Mesothelial cell of epicardium (in vitro differentiated cells): ENCODE measurements at regions not wholly inside any gene's neighbourhood (a gene's known extent, or its start where the extent isn't known, plus 50 kb on each side); places are given as distances from the start of the nearest gene placed in this dataset.

Source experiments
- DNase-seq, 2 experiments: peaks; one replicate each; pipeline ENCODE4 v3.0.0; 2021; ENCODE audit warnings: low spot score in 2 of 2; ENCODE audit not compliant: unreplicated experiment in 2 of 2
- H3K27ac Mint-ChIP-seq: 2 replicates; pipeline ENCODE4 v1.8.0; 2021; ENCODE audit warnings: mixed read lengths
- H3K27me3 Mint-ChIP-seq: 2 replicates; pipeline ENCODE4 v1.8.0; 2021; ENCODE audit warnings: low read depth, mixed read lengths
- H3K36me3 Mint-ChIP-seq: 2 replicates; pipeline ENCODE4 v1.8.0; 2021; ENCODE audit warnings: mixed read lengths
- H3K4me1 Mint-ChIP-seq: 2 replicates; pipeline ENCODE4 v1.8.0; 2021; ENCODE audit warnings: mixed read lengths
- H3K4me3 Mint-ChIP-seq: 2 replicates; pipeline ENCODE4 v1.8.0; 2021; ENCODE audit warnings: mild to moderate bottlenecking, moderate library complexity, mixed read lengths
- H3K9me3 Mint-ChIP-seq: 2 replicates; pipeline ENCODE4 v1.8.0; 2021; ENCODE audit warnings: mixed read lengths
- TF ChIP-seq, protein P1 (sequence below): fragments of 200-600 bp; sonication (generic); IDR thresholded peaks from one replicate; pipeline ENCODE4 v1.5.0; 2021; ENCODE audit warnings: antibody characterized with exemption; ENCODE audit not compliant: unreplicated experiment

DNA sequence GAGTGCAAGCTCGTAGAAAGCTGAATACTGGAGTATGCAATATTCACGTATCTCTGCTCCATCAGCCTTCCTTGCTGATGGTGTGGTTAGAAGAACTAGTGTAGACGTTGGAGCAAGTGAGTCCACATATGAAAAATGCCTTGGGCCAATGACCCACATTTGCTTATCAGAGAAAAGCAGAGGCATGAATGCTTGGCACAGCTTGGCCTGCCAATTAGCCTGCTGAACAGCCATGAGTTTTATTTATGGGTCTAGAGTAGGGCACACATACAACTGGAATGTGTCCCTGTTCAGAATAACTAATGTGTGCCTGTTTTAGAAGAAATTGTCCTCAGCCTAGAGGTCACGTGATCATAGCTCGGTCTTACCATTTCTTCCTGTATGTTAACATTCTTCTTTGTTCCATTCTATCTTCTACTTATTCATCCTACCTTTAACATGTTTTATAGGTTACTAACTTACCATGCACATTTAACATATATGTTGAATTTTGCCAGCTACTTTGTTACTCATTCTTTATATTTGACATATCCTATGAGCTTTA is 432.7 kb upstream of the AADAT start:
- Mint-ChIP-seq H3K4me1 (peaks cover 5% of the 10 kb centered on the region), H3K4me3 (no peak overlapping the region), H3K36me3 (no peaks in the 10 kb centered on the region), H3K27me3 (no peaks in the 10 kb centered on the region), H3K9me3 (peaks cover 14% of the 10 kb centered on the region), H3K27ac (no peak overlapping the region)
- TF ChIP-seq, protein P1, sequence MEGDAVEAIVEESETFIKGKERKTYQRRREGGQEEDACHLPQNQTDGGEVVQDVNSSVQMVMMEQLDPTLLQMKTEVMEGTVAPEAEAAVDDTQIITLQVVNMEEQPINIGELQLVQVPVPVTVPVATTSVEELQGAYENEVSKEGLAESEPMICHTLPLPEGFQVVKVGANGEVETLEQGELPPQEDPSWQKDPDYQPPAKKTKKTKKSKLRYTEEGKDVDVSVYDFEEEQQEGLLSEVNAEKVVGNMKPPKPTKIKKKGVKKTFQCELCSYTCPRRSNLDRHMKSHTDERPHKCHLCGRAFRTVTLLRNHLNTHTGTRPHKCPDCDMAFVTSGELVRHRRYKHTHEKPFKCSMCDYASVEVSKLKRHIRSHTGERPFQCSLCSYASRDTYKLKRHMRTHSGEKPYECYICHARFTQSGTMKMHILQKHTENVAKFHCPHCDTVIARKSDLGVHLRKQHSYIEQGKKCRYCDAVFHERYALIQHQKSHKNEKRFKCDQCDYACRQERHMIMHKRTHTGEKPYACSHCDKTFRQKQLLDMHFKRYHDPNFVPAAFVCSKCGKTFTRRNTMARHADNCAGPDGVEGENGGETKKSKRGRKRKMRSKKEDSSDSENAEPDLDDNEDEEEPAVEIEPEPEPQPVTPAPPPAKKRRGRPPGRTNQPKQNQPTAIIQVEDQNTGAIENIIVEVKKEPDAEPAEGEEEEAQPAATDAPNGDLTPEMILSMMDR: no peak
- DNase-seq: no peak

DNA sequence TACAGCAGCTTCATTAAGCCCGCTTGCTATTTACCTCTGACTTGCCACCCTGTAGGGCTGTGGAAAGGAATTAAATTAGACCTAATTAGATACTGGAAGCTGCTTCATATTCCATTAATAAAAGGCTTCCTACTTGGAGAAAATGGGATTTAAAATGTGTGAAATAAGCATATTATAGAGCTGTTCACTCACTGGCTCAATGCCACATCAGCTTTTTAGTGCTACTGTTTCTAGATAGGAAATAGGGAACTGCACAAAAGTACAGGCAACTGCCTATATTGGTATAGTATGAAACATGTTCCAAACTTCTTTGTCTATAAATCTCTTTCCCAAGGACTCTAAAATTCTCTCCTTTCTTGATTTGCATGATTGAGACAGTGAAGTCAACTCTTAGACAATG is 407.9 kb upstream of the AADAT start:
- Mint-ChIP-seq H3K4me1 (no peaks in the 10 kb centered on the region), H3K9me3 (peaks cover 17% of the 10 kb centered on the region), H3K36me3 (no peaks in the 10 kb centered on the region), H3K27ac (no peak overlapping the region), H3K4me3 (no peak overlapping the region), H3K27me3 (peaks cover 3% of the 10 kb centered on the region)
- TF ChIP-seq, protein P1: no peak
- DNase-seq: no peak

DNA sequence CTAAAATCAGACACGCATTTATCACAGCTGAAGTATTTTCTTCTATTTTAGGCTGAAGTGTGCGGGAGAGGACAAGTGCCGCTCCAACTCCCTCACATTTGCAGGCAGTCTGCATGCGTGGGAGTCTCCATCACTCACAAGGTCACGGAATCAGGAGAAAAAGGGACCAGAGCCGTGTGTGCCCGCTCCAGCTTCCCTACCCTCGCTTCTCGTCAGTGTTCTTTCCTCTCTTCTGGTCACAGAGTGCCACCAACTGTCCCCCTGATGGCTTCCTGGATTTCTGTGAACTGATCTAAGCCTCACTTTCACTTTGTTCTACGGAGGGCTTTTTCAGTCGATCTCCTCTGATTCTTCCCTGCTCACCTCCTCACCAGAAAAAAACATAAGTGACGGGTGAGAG is 407.4 kb upstream of the AADAT start:
- H3K9me3 Mint-ChIP-seq: peaks cover 17% of the 10 kb centered on the region
- TF ChIP-seq, protein P1: no peak
- H3K4me1 Mint-ChIP-seq: no peaks in the 10 kb centered on the region
- no peak overlapping the region for H3K4me3 Mint-ChIP-seq
- H3K36me3 Mint-ChIP-seq: no peaks in the 10 kb centered on the region
- DNase-seq: no peak
- no peak overlapping the region for H3K27ac Mint-ChIP-seq
- peaks cover 6% of the 10 kb centered on the region for H3K27me3 Mint-ChIP-seq

DNA sequence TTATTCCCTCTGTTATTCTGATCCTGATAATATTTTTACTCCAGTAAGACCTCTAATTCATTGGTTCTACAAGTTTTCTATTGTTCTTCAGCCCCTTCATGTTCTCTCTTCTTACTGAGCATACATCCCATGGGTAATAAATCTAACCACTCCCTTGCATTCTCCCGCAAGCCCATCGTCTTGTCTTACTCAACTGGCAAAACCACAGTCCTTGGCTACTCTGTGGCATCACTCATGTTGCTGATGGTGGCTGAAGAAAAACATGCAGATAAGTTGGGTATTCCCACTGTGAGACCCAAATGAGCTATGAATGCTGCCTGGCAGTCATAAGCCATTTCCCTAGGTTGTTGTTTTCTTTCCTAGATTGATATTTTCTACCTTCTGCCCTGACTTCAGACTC is 402.2 kb upstream of the AADAT start:
- DNase-seq: no peak
- Mint-ChIP-seq H3K27me3 (peaks cover 6% of the 10 kb centered on the region), H3K9me3 (peaks cover 17% of the 10 kb centered on the region), H3K4me3 (no peak overlapping the region), H3K27ac (no peak overlapping the region), H3K4me1 (no peaks in the 10 kb centered on the region), H3K36me3 (no peaks in the 10 kb centered on the region)
- TF ChIP-seq, protein P1: no peak

DNA sequence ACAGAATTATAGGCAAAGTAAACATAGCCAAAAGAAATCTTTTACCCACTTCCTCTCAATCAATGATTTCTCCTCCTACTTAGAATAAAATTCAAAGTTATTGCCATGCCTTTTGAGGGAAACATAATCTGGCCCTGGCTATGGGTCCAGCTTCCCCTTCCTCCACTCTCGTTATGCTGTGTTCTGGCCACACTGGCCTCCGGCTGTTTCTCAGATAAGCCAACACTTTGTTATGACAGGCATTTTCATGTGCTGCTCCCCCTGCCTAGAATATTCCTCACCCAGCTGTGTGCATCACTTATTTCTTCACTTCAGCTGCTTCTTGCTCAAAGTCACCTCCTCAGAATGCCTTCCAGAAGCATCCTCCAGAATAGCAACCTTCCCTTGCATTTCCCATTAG is 386.6 kb upstream of the AADAT start:
- H3K36me3 Mint-ChIP-seq: no peaks in the 10 kb centered on the region
- H3K27ac Mint-ChIP-seq: no peak overlapping the region
- H3K27me3 Mint-ChIP-seq: no peaks in the 10 kb centered on the region
- no peak overlapping the region for H3K4me3 Mint-ChIP-seq
- no peaks in the 10 kb centered on the region for H3K4me1 Mint-ChIP-seq
- no peak for DNase-seq
- TF ChIP-seq, protein P1: no peak
- H3K9me3 Mint-ChIP-seq: peaks cover 11% of the 10 kb centered on the region

DNA sequence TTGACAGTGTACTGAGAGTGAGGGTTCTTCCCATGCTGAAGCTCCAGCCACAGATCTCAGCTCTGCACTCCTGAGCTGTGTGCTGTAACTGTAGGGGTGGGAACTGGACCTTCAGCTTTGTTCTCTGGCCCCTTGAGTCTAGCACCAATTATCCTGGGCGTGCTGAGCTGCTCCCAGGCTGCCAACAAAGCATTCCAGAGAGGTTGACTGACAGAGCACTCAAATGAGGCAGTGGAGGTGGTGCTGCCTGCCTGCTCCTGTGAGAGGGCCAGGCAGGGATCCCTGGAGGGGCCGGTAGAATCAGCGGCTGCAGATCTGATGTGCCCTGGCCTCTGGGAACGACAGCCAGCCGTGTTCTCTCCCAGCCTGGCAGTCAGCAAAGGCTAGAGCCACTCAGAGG is 375.7 kb upstream of the AADAT start:
- H3K4me3 Mint-ChIP-seq: no peak overlapping the region
- H3K9me3 Mint-ChIP-seq: peaks cover 15% of the 10 kb centered on the region
- H3K36me3 Mint-ChIP-seq: no peaks in the 10 kb centered on the region
- no peak overlapping the region for H3K27ac Mint-ChIP-seq
- no peak for DNase-seq
- H3K4me1 Mint-ChIP-seq: no peaks in the 10 kb centered on the region
- TF ChIP-seq, protein P1: no peak
- H3K27me3 Mint-ChIP-seq: no peaks in the 10 kb centered on the region
